Panc1 (cell line): ENCODE measurements at regions not wholly inside any gene's neighbourhood (a gene's known extent, or its start where the extent isn't known, plus 50 kb on each side); places are given as distances from the start of the nearest gene placed in this dataset.

Experiments
- ATAC-seq: fragments of 200-7000 bp; cut with Tn5 transposase; 2 replicates; pipeline ENCODE4 v1.9.1; 2020; ENCODE audit warnings: mild to moderate bottlenecking, moderate library complexity
- BruUV-seq: library from RNA; stranded (reverse); fragments of 400-500 nt; replicated peaks from 2 replicates; lab custom pipeline; 2021; lab: Mats Ljungman, UMichigan
- CTCF ChIA-PET: fragments of 300-600 bp; sonication (Branson Sonifier 250); formaldehyde crosslinking; loops from one replicate; lab custom pipeline; 2022; ENCODE audit warnings: antibody characterized with exemption; lab: Charles Lee
- POLR2A ChIA-PET: fragments of 300-600 bp; sonication (Branson Sonifier 250); formaldehyde crosslinking; loops from one replicate; lab custom pipeline; 2022; ENCODE audit warnings: antibody characterized with exemption; lab: Charles Lee
- DNase-seq: peaks from one replicate; pipeline ENCODE4 v3.0.0-alpha.2; 2010; ENCODE audit warnings: low read depth, low spot score
- H3K27ac ChIP-seq: 2 replicates; pipeline ENCODE4 v1.5.1; 2011; ENCODE audit warnings: mild to moderate bottlenecking, low read length, inconsistent platforms
- H3K27me3 ChIP-seq: fragments of 200-500 bp; sonication (Bioruptor generic); 2 replicates; pipeline ENCODE4 v1.6.0; 2014; ENCODE audit warnings: low read length, inconsistent platforms; ENCODE audit not compliant: control insufficient read depth, insufficient read depth
- H3K36me3 ChIP-seq: fragments of 200-500 bp; sonication (Bioruptor generic); 2 replicates; pipeline ENCODE4 v1.5.1; 2014; ENCODE audit warnings: inconsistent platforms, mild to moderate bottlenecking, low read length, moderate library complexity; ENCODE audit not compliant: control insufficient read depth, insufficient read depth
- H3K4me1 ChIP-seq: 2 replicates; pipeline ENCODE4 v1.5.1; 2011; ENCODE audit warnings: inconsistent platforms, mild to moderate bottlenecking, low read length, moderate library complexity; ENCODE audit not compliant: control insufficient read depth, insufficient read depth
- H3K4me3 ChIP-seq, 2 experiments: 2 replicates each; pipeline ENCODE4 v1.5.1; 2011 to 2012; ENCODE audit warnings: low read depth in 2 of 2, low read length in 2 of 2, mild to moderate bottlenecking in 2 of 2, inconsistent platforms in 1 of 2, moderate library complexity in 1 of 2
- H3K9me3 ChIP-seq: fragments of 200-500 bp; sonication (Bioruptor generic); 2 replicates; pipeline ENCODE4 v1.5.1; 2014; ENCODE audit warnings: low read depth, mild to moderate bottlenecking, inconsistent platforms, low read length, moderate library complexity; ENCODE audit not compliant: control insufficient read depth, insufficient read depth
- POLR2AphosphoS5 ChIP-seq: IDR thresholded peaks from 2 replicates; pipeline ENCODE4 v1.6.1; 2012; ENCODE audit warnings: mild to moderate bottlenecking, low read depth, low read length, moderate library complexity
- SIN3A ChIP-seq: IDR thresholded peaks from 2 replicates; pipeline ENCODE4 v1.6.1; 2012; ENCODE audit warnings: low read depth, mild to moderate bottlenecking, low read length, moderate library complexity, borderline replicate concordance; ENCODE audit not compliant: insufficient read depth
- TCF7L2 ChIP-seq: IDR thresholded peaks from 2 replicates; pipeline ENCODE4 v1.6.1; 2011; ENCODE audit warnings: mild to moderate bottlenecking, low read depth, low read length, inconsistent platforms
- in situ Hi-C: cut with HindIII; loops from 2 replicates; pipeline ENCODE4 v1.10.0; 2016; ENCODE audit warnings: low sequenced_read_pairs, low pct_unique_long_range_greater_than_20kb
- intact Hi-C: fragments of 100-400 bp; cut with micrococcal nuclease; formaldehyde crosslinking; loops from one replicate; pipeline ENCODE4 v1.10.0; 2022; ENCODE audit not compliant: unreplicated experiment
- TF ChIP-seq, protein P1 (sequence below): fragments of 450-650 bp; IDR thresholded peaks from 2 replicates; pipeline ENCODE4 v1.5.1; 2017; ENCODE audit warnings: mild to moderate bottlenecking
- TF ChIP-seq, protein P2 (sequence below), 2 experiments: IDR thresholded peaks; 2 replicates each; pipeline ENCODE4 v1.6.1; 2011 to 2012; ENCODE audit warnings: low read depth in 2 of 2, control low read depth in 1 of 2, low read length in 1 of 2, mild to moderate bottlenecking in 1 of 2, moderate library complexity in 1 of 2; ENCODE audit not compliant: insufficient read depth in 1 of 2

DNA sequence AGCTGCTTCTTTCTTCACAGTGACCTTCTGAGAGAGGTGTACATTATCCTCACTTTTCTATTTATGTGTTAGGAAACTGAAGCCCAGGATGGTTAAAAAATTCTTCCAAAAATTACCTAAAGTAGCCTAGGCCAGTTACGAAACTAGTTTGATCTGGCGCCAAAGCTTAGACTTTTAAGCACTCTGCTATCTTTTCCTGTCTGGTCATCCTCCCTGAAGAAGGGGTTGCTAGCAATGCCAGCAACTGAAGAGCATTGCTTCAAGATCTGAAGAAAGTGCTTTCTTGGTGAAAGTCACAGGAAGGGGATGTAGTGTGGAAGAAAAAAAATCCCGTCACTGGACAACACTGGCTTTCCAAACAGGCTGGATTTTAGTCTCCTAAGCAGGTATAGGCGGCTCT lies 618.8 kb upstream of the GRM7 start:
- CTCF ChIA-PET, result no interaction called here
- ATAC-seq (no peak), DNase-seq (no peak)
- no TSS peak for BruUV-seq
- POLR2A ChIA-PET, result no interaction called here
- Histone ChIP-seq H3K27ac (no peak overlapping the region), H3K4me1 (no peaks in the 10 kb centered on the region), H3K27me3 (no peaks in the 10 kb centered on the region), H3K4me3 (no peak overlapping the region), H3K9me3 (no peaks in the 10 kb centered on the region), H3K36me3 (no peaks in the 10 kb centered on the region)
- in situ Hi-C loops, result no loop called here
- intact Hi-C loops, result no loop called here
- TF ChIP-seq SIN3A (no peak), TCF7L2 (no peak), POLR2AphosphoS5 (no peak)
- TF ChIP-seq, protein P1, sequence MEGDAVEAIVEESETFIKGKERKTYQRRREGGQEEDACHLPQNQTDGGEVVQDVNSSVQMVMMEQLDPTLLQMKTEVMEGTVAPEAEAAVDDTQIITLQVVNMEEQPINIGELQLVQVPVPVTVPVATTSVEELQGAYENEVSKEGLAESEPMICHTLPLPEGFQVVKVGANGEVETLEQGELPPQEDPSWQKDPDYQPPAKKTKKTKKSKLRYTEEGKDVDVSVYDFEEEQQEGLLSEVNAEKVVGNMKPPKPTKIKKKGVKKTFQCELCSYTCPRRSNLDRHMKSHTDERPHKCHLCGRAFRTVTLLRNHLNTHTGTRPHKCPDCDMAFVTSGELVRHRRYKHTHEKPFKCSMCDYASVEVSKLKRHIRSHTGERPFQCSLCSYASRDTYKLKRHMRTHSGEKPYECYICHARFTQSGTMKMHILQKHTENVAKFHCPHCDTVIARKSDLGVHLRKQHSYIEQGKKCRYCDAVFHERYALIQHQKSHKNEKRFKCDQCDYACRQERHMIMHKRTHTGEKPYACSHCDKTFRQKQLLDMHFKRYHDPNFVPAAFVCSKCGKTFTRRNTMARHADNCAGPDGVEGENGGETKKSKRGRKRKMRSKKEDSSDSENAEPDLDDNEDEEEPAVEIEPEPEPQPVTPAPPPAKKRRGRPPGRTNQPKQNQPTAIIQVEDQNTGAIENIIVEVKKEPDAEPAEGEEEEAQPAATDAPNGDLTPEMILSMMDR, result no peak
- TF ChIP-seq, protein P2, sequence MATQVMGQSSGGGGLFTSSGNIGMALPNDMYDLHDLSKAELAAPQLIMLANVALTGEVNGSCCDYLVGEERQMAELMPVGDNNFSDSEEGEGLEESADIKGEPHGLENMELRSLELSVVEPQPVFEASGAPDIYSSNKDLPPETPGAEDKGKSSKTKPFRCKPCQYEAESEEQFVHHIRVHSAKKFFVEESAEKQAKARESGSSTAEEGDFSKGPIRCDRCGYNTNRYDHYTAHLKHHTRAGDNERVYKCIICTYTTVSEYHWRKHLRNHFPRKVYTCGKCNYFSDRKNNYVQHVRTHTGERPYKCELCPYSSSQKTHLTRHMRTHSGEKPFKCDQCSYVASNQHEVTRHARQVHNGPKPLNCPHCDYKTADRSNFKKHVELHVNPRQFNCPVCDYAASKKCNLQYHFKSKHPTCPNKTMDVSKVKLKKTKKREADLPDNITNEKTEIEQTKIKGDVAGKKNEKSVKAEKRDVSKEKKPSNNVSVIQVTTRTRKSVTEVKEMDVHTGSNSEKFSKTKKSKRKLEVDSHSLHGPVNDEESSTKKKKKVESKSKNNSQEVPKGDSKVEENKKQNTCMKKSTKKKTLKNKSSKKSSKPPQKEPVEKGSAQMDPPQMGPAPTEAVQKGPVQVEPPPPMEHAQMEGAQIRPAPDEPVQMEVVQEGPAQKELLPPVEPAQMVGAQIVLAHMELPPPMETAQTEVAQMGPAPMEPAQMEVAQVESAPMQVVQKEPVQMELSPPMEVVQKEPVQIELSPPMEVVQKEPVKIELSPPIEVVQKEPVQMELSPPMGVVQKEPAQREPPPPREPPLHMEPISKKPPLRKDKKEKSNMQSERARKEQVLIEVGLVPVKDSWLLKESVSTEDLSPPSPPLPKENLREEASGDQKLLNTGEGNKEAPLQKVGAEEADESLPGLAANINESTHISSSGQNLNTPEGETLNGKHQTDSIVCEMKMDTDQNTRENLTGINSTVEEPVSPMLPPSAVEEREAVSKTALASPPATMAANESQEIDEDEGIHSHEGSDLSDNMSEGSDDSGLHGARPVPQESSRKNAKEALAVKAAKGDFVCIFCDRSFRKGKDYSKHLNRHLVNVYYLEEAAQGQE (IDR thresholded peaks at IDR 0.05; ENCODE audit: insufficient read depth in 1 of 2, low read depth in 2 of 2, low read length in 1 of 2), result no peak

DNA sequence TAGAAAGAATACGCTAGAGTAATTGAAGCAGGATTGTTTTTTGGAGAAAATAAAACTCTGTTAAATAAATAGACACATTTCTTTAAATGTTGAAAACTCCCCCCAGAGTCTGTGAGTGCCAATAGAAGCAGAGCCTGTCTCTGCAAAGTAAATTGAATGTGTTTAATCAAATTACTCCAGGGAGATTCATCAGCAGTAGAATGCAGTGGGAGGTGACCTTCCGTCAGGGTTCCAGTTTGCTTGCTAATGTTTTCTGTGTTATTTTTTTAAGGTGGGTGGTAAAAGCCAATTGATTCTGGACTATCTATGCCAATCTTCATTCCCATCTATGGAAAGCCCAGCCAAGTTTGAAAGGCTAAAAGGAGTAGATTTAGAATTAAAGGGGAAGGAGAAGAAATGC lies 612.4 kb upstream of the GRM7 start:
- intact Hi-C loops, result no loop called here
- no peak for ATAC-seq

More for the DNA sequence above, 612.4 kb upstream of the GRM7 start:
- CTCF ChIA-PET, result no interaction called here
- no peaks in the 10 kb centered on the region for H3K27me3 ChIP-seq
- POLR2A ChIA-PET, result no interaction called here
- no peak overlapping the region for H3K4me3 ChIP-seq
- DNase-seq, result no peak
- BruUV-seq, result no TSS peak
- H3K9me3 ChIP-seq, result no peaks in the 10 kb centered on the region
- H3K4me1 ChIP-seq, result no peaks in the 10 kb centered on the region
- no peaks in the 10 kb centered on the region for H3K36me3 ChIP-seq
- H3K27ac ChIP-seq, result no peak overlapping the region
- TF ChIP-seq SIN3A, result no peak
- no peak for TF ChIP-seq TCF7L2
- TF ChIP-seq, protein P1, result no peak
- in situ Hi-C loops, result no loop called here
